ENCODE measurements at regions not wholly inside any gene's neighbourhood (a gene's known extent, or its start where the extent isn't known, plus 50 kb on each side); places are given as distances from the start of the nearest gene placed in this dataset.

DNA sequence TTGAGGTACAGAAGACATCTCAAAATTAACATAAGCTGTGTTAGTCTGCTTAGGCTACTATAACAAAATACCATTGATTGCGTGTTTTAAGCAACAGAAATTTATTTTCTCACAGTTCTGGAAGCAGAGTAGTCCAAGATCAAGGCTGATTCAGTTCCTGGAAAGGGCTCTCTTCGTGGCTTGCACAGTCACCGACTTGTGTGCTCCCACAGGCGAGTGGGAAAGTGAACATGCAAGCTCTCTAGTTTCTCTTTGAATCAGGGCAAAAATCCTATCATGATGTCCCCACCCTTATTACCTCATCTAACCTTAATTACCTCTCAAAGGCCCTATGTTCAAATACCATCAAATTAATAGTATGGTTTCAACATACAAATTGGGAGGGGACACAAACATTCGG is 505.9 kb downstream of the ZIC1 start:
- in situ Hi-C loops (cut with HindIII; ENCODE audit: low pct_unique_long_range_greater_than_20kb, low sequenced_read_pairs): no loop called here
- H3K9me3 ChIP-seq (ENCODE audit: control insufficient read depth, insufficient read depth, low read depth, low read length): no peaks in the 10 kb centered on the region

DNA sequence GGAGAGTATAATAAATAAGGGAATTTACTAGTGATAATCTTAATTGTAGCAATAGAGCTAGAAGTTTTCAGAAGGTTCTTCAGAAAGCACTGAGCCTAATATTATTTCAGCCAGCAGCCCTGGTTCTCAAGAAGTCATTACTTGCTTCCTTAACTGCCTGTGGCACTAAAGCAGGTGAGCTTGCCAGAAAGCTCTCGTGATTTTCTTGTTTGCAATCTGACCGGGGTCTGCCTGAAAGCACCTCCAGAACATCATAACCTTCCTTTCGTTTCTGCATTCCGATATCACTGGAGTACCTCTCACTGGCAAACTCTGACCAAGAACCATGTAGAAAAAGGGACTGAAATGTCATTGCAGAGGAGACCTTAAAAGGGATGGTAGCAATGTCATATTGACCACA is 510.3 kb downstream of the ZIC1 start:
- TF ChIP-seq POLR2AphosphoS5 (IDR thresholded peaks at IDR 0.05; ENCODE audit: low read depth, low read length) (no peak), TCF7L2 (IDR thresholded peaks at IDR 0.05; ENCODE audit: low read depth, low read length) (no peak), SIN3A (IDR thresholded peaks at IDR 0.05; ENCODE audit: borderline replicate concordance, insufficient read depth, low read depth, low read length) (no peak), CTCF (IDR thresholded peaks at IDR 0.05) (no peak)
- TF ChIP-seq, protein P1, sequence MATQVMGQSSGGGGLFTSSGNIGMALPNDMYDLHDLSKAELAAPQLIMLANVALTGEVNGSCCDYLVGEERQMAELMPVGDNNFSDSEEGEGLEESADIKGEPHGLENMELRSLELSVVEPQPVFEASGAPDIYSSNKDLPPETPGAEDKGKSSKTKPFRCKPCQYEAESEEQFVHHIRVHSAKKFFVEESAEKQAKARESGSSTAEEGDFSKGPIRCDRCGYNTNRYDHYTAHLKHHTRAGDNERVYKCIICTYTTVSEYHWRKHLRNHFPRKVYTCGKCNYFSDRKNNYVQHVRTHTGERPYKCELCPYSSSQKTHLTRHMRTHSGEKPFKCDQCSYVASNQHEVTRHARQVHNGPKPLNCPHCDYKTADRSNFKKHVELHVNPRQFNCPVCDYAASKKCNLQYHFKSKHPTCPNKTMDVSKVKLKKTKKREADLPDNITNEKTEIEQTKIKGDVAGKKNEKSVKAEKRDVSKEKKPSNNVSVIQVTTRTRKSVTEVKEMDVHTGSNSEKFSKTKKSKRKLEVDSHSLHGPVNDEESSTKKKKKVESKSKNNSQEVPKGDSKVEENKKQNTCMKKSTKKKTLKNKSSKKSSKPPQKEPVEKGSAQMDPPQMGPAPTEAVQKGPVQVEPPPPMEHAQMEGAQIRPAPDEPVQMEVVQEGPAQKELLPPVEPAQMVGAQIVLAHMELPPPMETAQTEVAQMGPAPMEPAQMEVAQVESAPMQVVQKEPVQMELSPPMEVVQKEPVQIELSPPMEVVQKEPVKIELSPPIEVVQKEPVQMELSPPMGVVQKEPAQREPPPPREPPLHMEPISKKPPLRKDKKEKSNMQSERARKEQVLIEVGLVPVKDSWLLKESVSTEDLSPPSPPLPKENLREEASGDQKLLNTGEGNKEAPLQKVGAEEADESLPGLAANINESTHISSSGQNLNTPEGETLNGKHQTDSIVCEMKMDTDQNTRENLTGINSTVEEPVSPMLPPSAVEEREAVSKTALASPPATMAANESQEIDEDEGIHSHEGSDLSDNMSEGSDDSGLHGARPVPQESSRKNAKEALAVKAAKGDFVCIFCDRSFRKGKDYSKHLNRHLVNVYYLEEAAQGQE (IDR thresholded peaks at IDR 0.05; ENCODE audit: insufficient read depth in 1 of 2, low read depth in 2 of 2, low read length in 1 of 2): no peak
- POLR2A ChIA-PET: no interaction called here
- DNase-seq (ENCODE audit: low read depth, low spot score) (no peak), ATAC-seq (no peak)
- no peaks in the 10 kb centered on the region for H3K4me1 ChIP-seq (ENCODE audit: control insufficient read depth, insufficient read depth, low read length)
- CTCF ChIA-PET: no interaction called here
- intact Hi-C loops (cut with micrococcal nuclease; ENCODE audit: unreplicated experiment): no loop called here
- no TSS peak for BruUV-seq (replicated peaks)
- no peaks in the 10 kb centered on the region for H3K27me3 ChIP-seq (ENCODE audit: control insufficient read depth, insufficient read depth, low read length)
- H3K4me3 ChIP-seq (ENCODE audit: low read depth in 2 of 2, low read length in 2 of 2): no peak overlapping the region
- no peaks in the 10 kb centered on the region for H3K9me3 ChIP-seq (ENCODE audit: control insufficient read depth, insufficient read depth, low read depth, low read length)
- no peaks in the 10 kb centered on the region for H3K36me3 ChIP-seq (ENCODE audit: control insufficient read depth, insufficient read depth, low read length)
- in situ Hi-C loops (cut with HindIII; ENCODE audit: low pct_unique_long_range_greater_than_20kb, low sequenced_read_pairs): no loop called here
- H3K27ac ChIP-seq (ENCODE audit: low read length): no peak overlapping the region

More for the DNA sequence above, 505.9 kb downstream of the ZIC1 start:
- DNase-seq (ENCODE audit: low read depth, low spot score): no peak
- CTCF ChIA-PET: no interaction called here
- H3K4me3 ChIP-seq (ENCODE audit: low read depth in 2 of 2, low read length in 2 of 2): no peak overlapping the region
- H3K27ac ChIP-seq (ENCODE audit: low read length): no peak overlapping the region
- H3K36me3 ChIP-seq (ENCODE audit: control insufficient read depth, insufficient read depth, low read length): no peaks in the 10 kb centered on the region; the same call in 1 of the 2 replicates
- POLR2A ChIA-PET: no interaction called here
- TF ChIP-seq POLR2AphosphoS5 (IDR thresholded peaks at IDR 0.05; ENCODE audit: low read depth, low read length) (no peak), CTCF (IDR thresholded peaks at IDR 0.05) (no peak), TCF7L2 (IDR thresholded peaks at IDR 0.05; ENCODE audit: low read depth, low read length) (no peak), SIN3A (IDR thresholded peaks at IDR 0.05; ENCODE audit: borderline replicate concordance, insufficient read depth, low read depth, low read length) (no peak)
- TF ChIP-seq, protein P1 (IDR thresholded peaks at IDR 0.05; ENCODE audit: insufficient read depth in 1 of 2, low read depth in 2 of 2, low read length in 1 of 2): no peak
- H3K27me3 ChIP-seq (ENCODE audit: control insufficient read depth, insufficient read depth, low read length): no peaks in the 10 kb centered on the region
- intact Hi-C loops (cut with micrococcal nuclease; ENCODE audit: unreplicated experiment): no loop called here
- no peak for ATAC-seq
- no peaks in the 10 kb centered on the region for H3K4me1 ChIP-seq (ENCODE audit: control insufficient read depth, insufficient read depth, low read length)
- no TSS peak for BruUV-seq (replicated peaks)

All from Panc1 (cell line).